Vagina (tissue), 2 donors: ENCODE measurements at regions not wholly inside any gene's neighbourhood (a gene's known extent, or its start where the extent isn't known, plus 50 kb on each side); places are given as distances from the start of the nearest gene placed in this dataset.

Experiments
- DNase-seq, 2 donors: peaks; one replicate each; pipeline ENCODE4 v3.0.0-alpha.2; 2017; ENCODE audit errors: extremely low spot score in 2 of 2
- H3K27ac ChIP-seq: fragments of 200-600 bp; sonication (generic); one replicate; pipeline ENCODE4 v1.5.1; 2019
- H3K27me3 ChIP-seq: fragments of 200-600 bp; sonication (generic); one replicate; pipeline ENCODE4 v1.5.1; 2019
- H3K36me3 ChIP-seq, 2 donors: fragments of 200-600 bp; sonication (generic); one replicate each; pipeline ENCODE4 v1.5.1; 2017 to 2019
- H3K4me1 ChIP-seq: fragments of 200-600 bp; sonication (generic); one replicate; pipeline ENCODE4 v1.5.1; 2019
- H3K4me3 ChIP-seq, 2 donors: fragments of 200-600 bp; sonication (generic); 1 replicate in 1 of 2; 2 replicates in 1 of 2; pipeline ENCODE4 v1.5.1; 2016 to 2019
- H3K9me3 ChIP-seq: fragments of 200-600 bp; sonication (generic); one replicate; pipeline ENCODE4 v1.5.1; 2019
- POLR2A ChIP-seq, 2 donors: fragments of 450-650 bp; IDR thresholded peaks; one replicate each; pipeline ENCODE4 v1.6.1; 2017; ENCODE audit warnings: antibody characterized with exemption in 2 of 2, mild to moderate bottlenecking in 2 of 2, moderate library complexity in 2 of 2
- POLR2AphosphoS5 ChIP-seq, 2 donors: sonication (generic); formaldehyde crosslinking; IDR thresholded peaks; one replicate each; pipeline ENCODE4 v1.9.0; 2017; ENCODE audit warnings: antibody characterized with exemption in 2 of 2, mild to moderate bottlenecking in 2 of 2, low read depth in 1 of 2; ENCODE audit not compliant: insufficient read depth in 1 of 2
- intact Hi-C: fragments of 100-400 bp; cut with DNase I; formaldehyde crosslinking; loops from one replicate; pipeline ENCODE4 v1.15.1; 2023
- TF ChIP-seq, protein P1 (sequence below), 3 experiments: fragments of 450-650 bp in 2 of 3; fragments of 200-600 bp in 1 of 3; sonication (generic) in 1 of 3; IDR thresholded peaks; one replicate each; pipeline ENCODE4 v1.5.1; 2017 to 2019; ENCODE audit warnings: antibody characterized with exemption in 3 of 3, mild to moderate bottlenecking in 2 of 3, moderate library complexity in 2 of 3

DNA sequence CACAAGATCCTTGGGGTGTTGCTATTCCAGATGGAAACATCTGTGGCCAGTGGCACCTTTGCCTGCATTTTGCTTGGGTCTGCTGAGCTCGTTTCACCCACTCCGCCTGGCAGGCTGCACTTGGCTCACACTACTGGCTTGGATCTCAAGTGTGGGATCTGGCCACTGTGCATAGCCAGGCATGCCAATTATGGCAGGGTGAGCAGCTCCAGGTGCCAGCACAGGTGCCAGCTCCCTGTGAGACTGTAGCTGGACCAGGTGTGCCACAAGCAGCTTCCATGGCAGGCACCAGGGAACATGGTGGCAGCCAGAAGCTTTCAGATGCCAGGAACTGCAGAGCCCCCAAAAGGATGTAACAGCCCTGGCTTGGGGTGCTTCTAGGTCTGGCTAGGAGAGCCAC lies 463.8 kb upstream of the PABPC4L start:
- intact Hi-C loops = no loop called here
- H3K4me1 ChIP-seq = no peaks in the 10 kb centered on the region
- H3K9me3 ChIP-seq = no peaks in the 10 kb centered on the region
- H3K4me3 ChIP-seq = no peak overlapping the region
- H3K27ac ChIP-seq = no peak overlapping the region
- no peak for TF ChIP-seq POLR2A (IDR thresholded peaks at IDR 0.05)
- no peak for TF ChIP-seq POLR2AphosphoS5 (IDR thresholded peaks at IDR 0.05; ENCODE audit: insufficient read depth in 1 of 2, low read depth in 1 of 2)
- TF ChIP-seq, protein P1, sequence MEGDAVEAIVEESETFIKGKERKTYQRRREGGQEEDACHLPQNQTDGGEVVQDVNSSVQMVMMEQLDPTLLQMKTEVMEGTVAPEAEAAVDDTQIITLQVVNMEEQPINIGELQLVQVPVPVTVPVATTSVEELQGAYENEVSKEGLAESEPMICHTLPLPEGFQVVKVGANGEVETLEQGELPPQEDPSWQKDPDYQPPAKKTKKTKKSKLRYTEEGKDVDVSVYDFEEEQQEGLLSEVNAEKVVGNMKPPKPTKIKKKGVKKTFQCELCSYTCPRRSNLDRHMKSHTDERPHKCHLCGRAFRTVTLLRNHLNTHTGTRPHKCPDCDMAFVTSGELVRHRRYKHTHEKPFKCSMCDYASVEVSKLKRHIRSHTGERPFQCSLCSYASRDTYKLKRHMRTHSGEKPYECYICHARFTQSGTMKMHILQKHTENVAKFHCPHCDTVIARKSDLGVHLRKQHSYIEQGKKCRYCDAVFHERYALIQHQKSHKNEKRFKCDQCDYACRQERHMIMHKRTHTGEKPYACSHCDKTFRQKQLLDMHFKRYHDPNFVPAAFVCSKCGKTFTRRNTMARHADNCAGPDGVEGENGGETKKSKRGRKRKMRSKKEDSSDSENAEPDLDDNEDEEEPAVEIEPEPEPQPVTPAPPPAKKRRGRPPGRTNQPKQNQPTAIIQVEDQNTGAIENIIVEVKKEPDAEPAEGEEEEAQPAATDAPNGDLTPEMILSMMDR (IDR thresholded peaks at IDR 0.05) = no peak
- DNase-seq = no peak
- no peaks in the 10 kb centered on the region for H3K27me3 ChIP-seq
- H3K36me3 ChIP-seq = no peaks in the 10 kb centered on the region

DNA sequence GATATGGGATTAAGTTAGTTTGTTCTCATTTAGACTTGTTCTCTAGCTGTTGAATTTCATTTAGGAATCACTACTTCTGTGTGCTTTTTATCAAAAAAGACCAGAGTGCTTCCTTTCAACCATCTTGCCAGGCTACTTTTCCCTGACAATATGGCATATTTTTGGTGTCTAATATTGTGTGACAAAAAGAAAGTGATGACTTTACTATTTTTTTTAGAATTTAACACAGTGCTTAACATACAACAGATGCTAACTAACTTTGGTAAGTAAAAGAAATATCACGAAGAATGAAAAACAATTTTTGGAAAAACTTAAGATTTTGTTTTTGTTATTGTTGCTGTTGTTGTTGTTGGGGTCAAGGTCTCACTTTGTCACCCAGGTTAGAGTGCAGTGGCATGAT lies 462.2 kb upstream of the PABPC4L start:
- Histone ChIP-seq H3K4me3 (no peak overlapping the region), H3K9me3 (no peaks in the 10 kb centered on the region), H3K4me1 (no peaks in the 10 kb centered on the region), H3K27me3 (no peaks in the 10 kb centered on the region), H3K36me3 (no peaks in the 10 kb centered on the region), H3K27ac (no peak overlapping the region)
- intact Hi-C loops = no loop called here
- no peak for DNase-seq
- no peak for TF ChIP-seq POLR2AphosphoS5 (IDR thresholded peaks at IDR 0.05; ENCODE audit: insufficient read depth in 1 of 2, low read depth in 1 of 2)
- TF ChIP-seq POLR2A (IDR thresholded peaks at IDR 0.05) = no peak
- TF ChIP-seq, protein P1 (IDR thresholded peaks at IDR 0.05) = no peak

GRCh38 chr4:134650461-134650860 lies 448.9 kb upstream of the PABPC4L start:
- H3K9me3 ChIP-seq = no peaks in the 10 kb centered on the region
- DNase-seq = no peak
- intact Hi-C loops = no loop called here
- no peak for TF ChIP-seq POLR2A (IDR thresholded peaks at IDR 0.05)
- no peaks in the 10 kb centered on the region for H3K4me1 ChIP-seq
- H3K4me3 ChIP-seq = no peak overlapping the region
- no peak overlapping the region for H3K27ac ChIP-seq
- no peaks in the 10 kb centered on the region for H3K27me3 ChIP-seq
- H3K36me3 ChIP-seq = no peaks in the 10 kb centered on the region

- Histone ChIP-seq H3K27me3 (no peaks in the 10 kb centered on the region), H3K4me1 (no peaks in the 10 kb centered on the region), H3K9me3 (no peaks in the 10 kb centered on the region), H3K4me3 (no peak overlapping the region), H3K36me3 (no peaks in the 10 kb centered on the region), H3K27ac (no peak overlapping the region)
- TF ChIP-seq POLR2AphosphoS5 (IDR thresholded peaks at IDR 0.05; ENCODE audit: insufficient read depth in 1 of 2, low read depth in 1 of 2) (no peak), POLR2A (IDR thresholded peaks at IDR 0.05) (no peak)
- TF ChIP-seq, protein P1 (IDR thresholded peaks at IDR 0.05) = no peak
- intact Hi-C loops = no loop called here
- no peak for DNase-seq
These were observed 444.2 kb upstream of the PABPC4L start for GRCh38 chr4:134645778-134646177.

DNA sequence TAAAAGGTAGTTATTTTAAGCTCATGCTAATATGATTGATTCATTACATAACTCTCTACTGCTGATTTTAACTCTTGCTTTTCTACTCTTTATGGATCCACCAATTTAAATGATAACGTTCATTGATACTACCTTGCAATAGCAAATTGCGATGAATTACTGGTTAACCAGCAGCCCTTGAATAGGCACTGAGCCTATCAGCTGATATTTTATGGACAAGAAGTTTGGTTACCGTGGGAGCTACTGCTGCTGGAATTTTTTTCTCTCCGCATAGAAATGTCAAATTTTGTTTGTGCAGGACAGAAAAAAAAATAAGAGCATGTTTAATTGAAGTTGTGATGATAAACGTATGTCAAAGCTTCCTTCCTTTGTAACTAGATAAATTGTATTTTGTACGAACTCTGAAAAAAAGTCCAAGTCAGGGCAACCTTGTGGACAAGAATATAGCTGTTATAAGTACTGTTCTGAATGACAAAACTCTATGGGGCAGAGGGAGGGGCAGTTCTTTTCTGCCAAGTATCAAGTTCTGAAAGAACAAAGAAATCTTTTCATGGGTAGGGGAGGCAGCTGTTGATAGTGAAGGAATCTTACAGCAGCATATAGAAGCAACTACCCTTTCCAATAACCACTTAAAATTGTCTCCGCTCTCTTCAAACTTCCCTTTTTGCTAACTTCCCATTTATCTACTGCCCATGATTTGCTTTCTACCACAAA lies 434.9 kb upstream of the PABPC4L start:
- H3K4me1 ChIP-seq = no peaks in the 10 kb centered on the region
- H3K4me3 ChIP-seq = no peak overlapping the region
- TF ChIP-seq POLR2AphosphoS5 (IDR thresholded peaks at IDR 0.05; ENCODE audit: insufficient read depth in 1 of 2, low read depth in 1 of 2) (no peak), POLR2A (IDR thresholded peaks at IDR 0.05) (no peak)
- TF ChIP-seq, protein P1 (IDR thresholded peaks at IDR 0.05) = no peak
- no peak for DNase-seq
- H3K27me3 ChIP-seq = no peaks in the 10 kb centered on the region
- intact Hi-C loops = no loop called here
- no peak overlapping the region for H3K27ac ChIP-seq
- no peaks in the 10 kb centered on the region for H3K36me3 ChIP-seq
- H3K9me3 ChIP-seq = no peaks in the 10 kb centered on the region
